NB4 (cell line): ENCODE measurements at regions not wholly inside any gene's neighbourhood (a gene's known extent, or its start where the extent isn't known, plus 50 kb on each side); places are given as distances from the start of the nearest gene placed in this dataset.

Source experiments
- MYC ChIP-seq: IDR thresholded peaks from 2 replicates; pipeline ENCODE4 v1.6.1; 2011; ENCODE audit warnings: low read depth, low read length
- POLR2A ChIP-seq: IDR thresholded peaks from 2 replicates; pipeline ENCODE4 v1.6.1; 2011; ENCODE audit warnings: mild to moderate bottlenecking; ENCODE audit not compliant: insufficient read length; ENCODE audit errors: extremely low read depth
- TF ChIP-seq, protein P1 (sequence below): IDR thresholded peaks from one replicate; pipeline ENCODE4 v1.5.1; 2012; ENCODE audit warnings: low read depth, low read length

DNA sequence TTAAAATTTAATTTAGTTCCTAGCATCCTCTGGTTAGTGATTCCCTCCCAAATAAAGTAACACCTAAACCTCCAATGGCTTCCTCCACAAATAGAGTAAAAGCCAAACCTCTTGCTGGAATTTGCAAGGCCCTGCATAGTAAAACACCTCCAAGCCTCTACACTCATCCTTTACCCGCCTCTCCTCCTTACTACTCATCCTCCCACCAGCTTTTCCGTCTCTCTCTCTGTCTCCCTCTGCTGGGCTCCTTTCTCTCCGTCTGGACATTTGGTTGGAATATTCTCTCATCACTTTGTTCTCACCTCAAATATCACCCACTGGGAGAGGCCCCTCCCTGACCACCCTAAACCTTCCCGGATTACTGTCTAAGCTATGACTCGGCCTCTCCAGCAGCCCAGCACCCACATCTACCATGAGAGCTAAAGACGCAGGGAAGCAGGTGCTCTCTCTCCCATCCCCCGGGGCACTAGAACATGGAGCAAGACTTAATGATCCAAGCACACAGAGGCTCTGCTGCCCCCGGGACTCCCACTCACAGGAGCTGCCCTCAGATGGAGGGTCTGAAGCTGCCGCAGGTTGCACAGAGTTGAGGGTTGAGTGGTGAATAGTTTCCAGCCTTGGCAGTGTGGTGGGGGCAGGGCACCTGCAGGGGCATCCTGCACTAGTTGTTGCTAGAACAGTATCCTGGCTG is 167.2 kb downstream of the FBXO15 start:
- TF ChIP-seq, protein P1, sequence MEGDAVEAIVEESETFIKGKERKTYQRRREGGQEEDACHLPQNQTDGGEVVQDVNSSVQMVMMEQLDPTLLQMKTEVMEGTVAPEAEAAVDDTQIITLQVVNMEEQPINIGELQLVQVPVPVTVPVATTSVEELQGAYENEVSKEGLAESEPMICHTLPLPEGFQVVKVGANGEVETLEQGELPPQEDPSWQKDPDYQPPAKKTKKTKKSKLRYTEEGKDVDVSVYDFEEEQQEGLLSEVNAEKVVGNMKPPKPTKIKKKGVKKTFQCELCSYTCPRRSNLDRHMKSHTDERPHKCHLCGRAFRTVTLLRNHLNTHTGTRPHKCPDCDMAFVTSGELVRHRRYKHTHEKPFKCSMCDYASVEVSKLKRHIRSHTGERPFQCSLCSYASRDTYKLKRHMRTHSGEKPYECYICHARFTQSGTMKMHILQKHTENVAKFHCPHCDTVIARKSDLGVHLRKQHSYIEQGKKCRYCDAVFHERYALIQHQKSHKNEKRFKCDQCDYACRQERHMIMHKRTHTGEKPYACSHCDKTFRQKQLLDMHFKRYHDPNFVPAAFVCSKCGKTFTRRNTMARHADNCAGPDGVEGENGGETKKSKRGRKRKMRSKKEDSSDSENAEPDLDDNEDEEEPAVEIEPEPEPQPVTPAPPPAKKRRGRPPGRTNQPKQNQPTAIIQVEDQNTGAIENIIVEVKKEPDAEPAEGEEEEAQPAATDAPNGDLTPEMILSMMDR: peak; percentile 41
- TF ChIP-seq MYC (no peak), POLR2A (no peak)
